Tongue (tissue), 1 donor: ENCODE measurements at regions not wholly inside any gene's neighbourhood (a gene's known extent, or its start where the extent isn't known, plus 50 kb on each side); places are given as distances from the start of the nearest gene placed in this dataset.
"Not testable (repeated sequence)": the region's sequence is repeated elsewhere in the genome, so short reads cannot be mapped to it uniquely, and the experiment has no call there.

Experiments
- DNase-seq: peaks from one replicate; pipeline ENCODE4 v3.0.0-alpha.2; 2015

- DNase-seq = not testable (repeated sequence)
Observed at GRCh38 chr22:25458631-25459030, 105.8 kb upstream of the GRK3 start.

GRCh38 chr22:25460682-25461081 lies 103.8 kb upstream of the GRK3 start:
- not testable (repeated sequence) for DNase-seq

GRCh38 chr22:25461301-25461700 lies 103.2 kb upstream of the GRK3 start:
- no peak for DNase-seq

- peak; percentile 92 for DNase-seq
Observed at GRCh38 chr22:25462474-25463346, 101.8 kb upstream of the GRK3 start.

GRCh38 chr22:25463347-25463628 lies 101.2 kb upstream of the GRK3 start:
- not testable (repeated sequence) for DNase-seq

- not testable (repeated sequence) for DNase-seq
Observed at GRCh38 chr22:25464326-25464725, 100.1 kb upstream of the GRK3 start.

GRCh38 chr22:25465949-25466348 lies 98.5 kb upstream of the GRK3 start:
- no peak for DNase-seq

GRCh38 chr22:25472382-25472781 lies 92.1 kb upstream of the GRK3 start:
- no peak for DNase-seq

- DNase-seq = peak; percentile 92
Observed at GRCh38 chr22:25475257-25476022, 89.0 kb upstream of the GRK3 start.

- no peak for DNase-seq
Observed at GRCh38 chr22:25477358-25477757, 87.1 kb upstream of the GRK3 start.

- no peak for DNase-seq
Observed at GRCh38 chr22:25478111-25478510, 86.4 kb upstream of the GRK3 start.

GRCh38 chr22:25478528-25478927 lies 85.9 kb upstream of the GRK3 start:
- DNase-seq = peak; percentile 94

- DNase-seq = not testable (repeated sequence)
Observed at GRCh38 chr22:25480868-25481267, 83.6 kb upstream of the GRK3 start.

GRCh38 chr22:25482091-25482760 lies 82.2 kb upstream of the GRK3 start:
- no peak for DNase-seq

GRCh38 chr22:25482868-25483639 lies 81.4 kb upstream of the GRK3 start:
- peak; percentile 26 for DNase-seq

- no peak for DNase-seq
Observed at GRCh38 chr22:25483931-25484330, 80.5 kb upstream of the GRK3 start.

GRCh38 chr22:25484521-25485315 lies 79.8 kb upstream of the GRK3 start:
- DNase-seq = no peak

- no peak for DNase-seq
Observed at GRCh38 chr22:25485626-25486545, 78.6 kb upstream of the GRK3 start.

GRCh38 chr22:25487508-25487907 lies 77.0 kb upstream of the GRK3 start:
- no peak for DNase-seq
